Activated B cell treated with CpG ODN at 0.5 μM for 24 hours (primary cell): ENCODE measurements at regions not wholly inside any gene's neighbourhood (a gene's known extent, or its start where the extent isn't known, plus 50 kb on each side); places are given as distances from the start of the nearest gene placed in this dataset.

ENCODE experiments used
- ATAC-seq: fragments of 200-7000 bp; cut with Tn5 transposase; one replicate; pipeline ENCODE4 v1.10.0; 2021; ENCODE audit warnings: low read depth, mild to moderate bottlenecking, moderate library complexity
- CTCF ChIA-PET: fragments of 350-600 bp; sonication (Branson Sonifier 250); formaldehyde crosslinking; loops from one replicate; lab custom pipeline; 2021; ENCODE audit warnings: antibody characterized with exemption; lab: Charles Lee
- POLR2A ChIA-PET: fragments of 350-600 bp; sonication (Branson Sonifier 250); formaldehyde crosslinking; loops from one replicate; lab custom pipeline; 2021; ENCODE audit warnings: antibody characterized with exemption; lab: Charles Lee
- DNase-seq: peaks from one replicate; pipeline ENCODE4 v3.0.0; 2022
- H3K27ac Mint-ChIP-seq: one replicate; pipeline ENCODE4 v1.8.0; 2020; ENCODE audit warnings: mixed read lengths
- H3K27me3 Mint-ChIP-seq: one replicate; pipeline ENCODE4 v1.8.0; 2021; ENCODE audit warnings: mixed read lengths
- H3K36me3 Mint-ChIP-seq: one replicate; pipeline ENCODE4 v1.8.0; 2021; ENCODE audit warnings: low read depth, mixed read lengths
- H3K4me1 Mint-ChIP-seq: one replicate; pipeline ENCODE4 v1.8.0; 2021; ENCODE audit warnings: mixed read lengths
- H3K4me3 Mint-ChIP-seq: one replicate; pipeline ENCODE4 v1.8.0; 2020; ENCODE audit warnings: mild to moderate bottlenecking, mixed read lengths
- H3K9me3 Mint-ChIP-seq: one replicate; pipeline ENCODE4 v1.8.0; 2020; ENCODE audit warnings: mixed read lengths
- CTCF ChIP-seq: fragments of 200-600 bp; IDR thresholded peaks from one replicate; pipeline ENCODE4 v1.8.0; 2022; ENCODE audit warnings: antibody characterized with exemption, mild to moderate bottlenecking
- intact Hi-C: fragments of 100-400 bp; cut with micrococcal nuclease; formaldehyde crosslinking; loops from one replicate; pipeline ENCODE4 v1.15.1; 2024

- ATAC-seq (no peak), DNase-seq (no peak)
- intact Hi-C loops: no loop called here
- peaks cover 3% of the 10 kb centered on the region for H3K9me3 Mint-ChIP-seq
- H3K36me3 Mint-ChIP-seq: no peaks in the 10 kb centered on the region
- peaks cover 6% of the 10 kb centered on the region for H3K27me3 Mint-ChIP-seq
- no peak overlapping the region for H3K27ac Mint-ChIP-seq
- POLR2A ChIA-PET: no interaction called here
- no peak overlapping the region for H3K4me3 Mint-ChIP-seq
- TF ChIP-seq CTCF: no peak
- no peaks in the 10 kb centered on the region for H3K4me1 Mint-ChIP-seq
- CTCF ChIA-PET: no interaction called here
These were observed 212.4 kb downstream of the HSD17B3 start for GRCh38 chr9:96089452-96090085.

- intact Hi-C loops: no loop called here
- DNase-seq (no peak), ATAC-seq (no peak)
- TF ChIP-seq CTCF: no peak
- H3K36me3 Mint-ChIP-seq: no peaks in the 10 kb centered on the region
- no peak overlapping the region for H3K4me3 Mint-ChIP-seq
- ChIA-PET CTCF (no interaction called here), POLR2A (no interaction called here)
- peaks cover 6% of the 10 kb centered on the region for H3K27me3 Mint-ChIP-seq
- peaks cover 3% of the 10 kb centered on the region for H3K9me3 Mint-ChIP-seq
- H3K4me1 Mint-ChIP-seq: no peaks in the 10 kb centered on the region
- no peak overlapping the region for H3K27ac Mint-ChIP-seq
These were observed 213.0 kb downstream of the ERCC6L2 start for GRCh38 chr9:96088510-96088909.

GRCh38 chr9:96087669-96088299 is 212.3 kb downstream of the ERCC6L2 start:
- no peak overlapping the region for H3K4me3 Mint-ChIP-seq
- peaks cover 8% of the 10 kb centered on the region for H3K27me3 Mint-ChIP-seq
- no peaks in the 10 kb centered on the region for H3K36me3 Mint-ChIP-seq
- DNase-seq (no peak), ATAC-seq (no peak)
- CTCF ChIA-PET: no interaction called here
- H3K27ac Mint-ChIP-seq: no peak overlapping the region
- no peak for TF ChIP-seq CTCF
- POLR2A ChIA-PET: no interaction called here
- peaks cover 3% of the 10 kb centered on the region for H3K9me3 Mint-ChIP-seq
- no peaks in the 10 kb centered on the region for H3K4me1 Mint-ChIP-seq
- intact Hi-C loops: no loop called here

- TF ChIP-seq CTCF: no peak
- H3K9me3 Mint-ChIP-seq: peaks cover 3% of the 10 kb centered on the region
- H3K27me3 Mint-ChIP-seq: peaks cover 9% of the 10 kb centered on the region
- H3K27ac Mint-ChIP-seq: no peak overlapping the region
- no peak overlapping the region for H3K4me3 Mint-ChIP-seq
- H3K36me3 Mint-ChIP-seq: no peaks in the 10 kb centered on the region
- no peaks in the 10 kb centered on the region for H3K4me1 Mint-ChIP-seq
- intact Hi-C loops: no loop called here
- ChIA-PET CTCF (no interaction called here), POLR2A (no interaction called here)
- ATAC-seq (no peak), DNase-seq (no peak)
These were observed 211.6 kb downstream of the ERCC6L2 start for GRCh38 chr9:96086936-96087571.

- peaks cover 9% of the 10 kb centered on the region for H3K27me3 Mint-ChIP-seq
- intact Hi-C loops: no loop called here
- H3K9me3 Mint-ChIP-seq: peaks cover 2% of the 10 kb centered on the region
- no peaks in the 10 kb centered on the region for H3K36me3 Mint-ChIP-seq
- CTCF ChIA-PET: no interaction called here
- H3K4me1 Mint-ChIP-seq: no peaks in the 10 kb centered on the region
- no peak overlapping the region for H3K4me3 Mint-ChIP-seq
- ATAC-seq (no peak), DNase-seq (no peak)
- TF ChIP-seq CTCF: no peak
- H3K27ac Mint-ChIP-seq: no peak overlapping the region
- POLR2A ChIA-PET: no interaction called here
These were observed 210.1 kb downstream of the ERCC6L2 start for GRCh38 chr9:96085491-96086143.
